K562 (cell line): ENCODE measurements at regions not wholly inside any gene's neighbourhood (a gene's known extent, or its start where the extent isn't known, plus 50 kb on each side); places are given as distances from the start of the nearest gene placed in this dataset.

ENCODE experiments used
- ATAC-seq: fragments of 200-7000 bp; cut with Tn5 transposase; 3 replicates; pipeline ENCODE4 v1.9.1; 2020; ENCODE audit warnings: moderate library complexity
- BruUV-seq: library from RNA; stranded (reverse); fragments of 400-500 nt; replicated peaks from 2 replicates; lab custom pipeline; 2021; lab: Mats Ljungman, UMichigan
- CTCF ChIA-PET: fragments of 300-600 bp; formaldehyde crosslinking; extraction: SDS; loops from one replicate; lab custom pipeline; 2021; ENCODE audit warnings: low intra/inter-chr PET ratio; lab: Yijun Ruan, JAX
- POLR2A ChIA-PET: fragments of 300-600, 350-650 bp; sonication (Branson Sonifier 250); formaldehyde crosslinking; extraction: SDS; loops from one replicate; lab custom pipeline; 2021; ENCODE audit warnings: antibody characterized with exemption, inconsistent platforms; lab: Yijun Ruan, JAX
- DNase-seq, 4 experiments: peaks; one replicate each; pipeline versions ENCODE4 v3.0.0 to v3.0.0-alpha.2; 2011 to 2018; ENCODE audit warnings: low spot score in 3 of 4, mixed read lengths in 3 of 4; ENCODE audit errors: extremely low read depth in 1 of 4
- FAIRE-seq: peaks from 2 replicates; lab custom pipeline; 2011; peaks lifted over from hg19 to GRCh38; lab: Jason Lieb, UNC
- H2AFZ ChIP-seq: 2 replicates; pipeline ENCODE4 v1.6.0; 2011; ENCODE audit warnings: low read depth, low read length, control low read depth, inconsistent platforms
- H3K27ac ChIP-seq: fragments of 200-600 bp; 3 replicates; pipeline ENCODE4 v1.8.0; 2011; ENCODE audit warnings: low read depth, mild to moderate bottlenecking, control low read depth, inconsistent platforms, low read length, moderate library complexity, mixed read lengths; ENCODE audit errors: extremely low read depth
- H3K27me3 ChIP-seq, 2 experiments: fragments of 300-600 bp in 1 of 2; 2 replicates in 1 of 2; 3 replicates in 1 of 2; pipeline versions ENCODE4 v1.6.0 to v1.8.0; 2011; ENCODE audit warnings: inconsistent platforms in 2 of 2, low read length in 2 of 2, mild to moderate bottlenecking in 1 of 2, mixed read lengths in 1 of 2, moderate library complexity in 1 of 2; ENCODE audit not compliant: control insufficient read depth in 2 of 2, insufficient read depth in 2 of 2
- H3K36me3 ChIP-seq: fragments of 300-600 bp; 3 replicates; pipeline ENCODE4 v1.8.0; 2011; ENCODE audit warnings: mild to moderate bottlenecking, low read length, inconsistent platforms; ENCODE audit not compliant: control insufficient read depth, insufficient read depth
- H3K4me1 ChIP-seq, 2 experiments: fragments of 200-600 bp in 1 of 2; replicated peaks in 1 of 2; 2 replicates in 1 of 2; 3 replicates in 1 of 2; pipeline versions ENCODE4 v1.5.1 to v1.8.0; 2011; ENCODE audit warnings: inconsistent platforms in 2 of 2, low read length in 2 of 2, mild to moderate bottlenecking in 1 of 2, mixed read lengths in 1 of 2, moderate library complexity in 1 of 2; ENCODE audit not compliant: control insufficient read depth in 2 of 2, insufficient read depth in 2 of 2
- H3K4me2 ChIP-seq: 2 replicates; pipeline ENCODE4 v1.6.1; 2011; ENCODE audit warnings: low read length, control low read depth, inconsistent platforms, mixed read lengths; ENCODE audit not compliant: insufficient read depth
- H3K4me3 ChIP-seq: fragments of 200-600 bp; sonication (generic), shearing (Covaris generic); 2 replicates; pipeline ENCODE4 v1.5.1; 2016; ENCODE audit warnings: control low read depth, inconsistent platforms
- H3K79me2 ChIP-seq: fragments of 200-600 bp; 3 replicates; pipeline ENCODE4 v1.8.0; 2011; ENCODE audit warnings: low read length, inconsistent platforms; ENCODE audit not compliant: control insufficient read depth, insufficient read depth
- H3K9ac ChIP-seq, 2 experiments: 2 replicates each; pipeline versions ENCODE4 v1.6.0 to v1.6.1; 2011; ENCODE audit warnings: low read depth in 2 of 2, low read length in 2 of 2, control low read depth in 1 of 2, inconsistent platforms in 1 of 2, mild to moderate bottlenecking in 1 of 2, mixed read lengths in 1 of 2; ENCODE audit not compliant: insufficient read depth in 1 of 2
- H3K9me1 ChIP-seq: one replicate; pipeline ENCODE4 v1.6.0; 2011; ENCODE audit warnings: inconsistent platforms, mild to moderate bottlenecking, low read length, moderate library complexity; ENCODE audit not compliant: control insufficient read depth, insufficient read depth
- H3K9me3 ChIP-seq: replicated peaks from 2 replicates; pipeline ENCODE4 v1.5.1; 2011; ENCODE audit warnings: low read depth, low read length, inconsistent platforms; ENCODE audit not compliant: control insufficient read depth, insufficient read depth
- H4K20me1 ChIP-seq: replicated peaks from 2 replicates; pipeline ENCODE4 v1.6.1; 2011; ENCODE audit warnings: low read length, inconsistent platforms, mixed read lengths; ENCODE audit not compliant: control insufficient read depth, insufficient read depth
- FOSL1 ChIP-seq: fragments of 200-800 bp; sonication (Bioruptor generic); conservative IDR thresholded peaks from 2 replicates; pipeline ENCODE4 v1.6.1; 2016; ENCODE audit warnings: missing genetic modification characterization, missing compliant biosample characterization
- KLF16 ChIP-seq: IDR thresholded peaks from 2 replicates; pipeline ENCODE4 v1.6.1; 2016; ENCODE audit warnings: antibody characterized with exemption
- NUFIP1 ChIP-seq: fragments of 450-650 bp; IDR thresholded peaks from 2 replicates; pipeline ENCODE4 v1.6.1; 2018; ENCODE audit not compliant: partially characterized antibody
- PHF20 ChIP-seq: fragments of 450-650 bp; IDR thresholded peaks from 2 replicates; pipeline ENCODE4 v1.6.1; 2018; ENCODE audit not compliant: partially characterized antibody
- PRMT5 ChIP-seq: sonication (generic); formaldehyde crosslinking; IDR thresholded peaks from 2 replicates; pipeline ENCODE4 v1.5.0; 2020; ENCODE audit warnings: missing genetic modification reagents
- SIN3B ChIP-seq: fragments of 450-650 bp; IDR thresholded peaks from 2 replicates; pipeline ENCODE4 v1.6.1; 2017; ENCODE audit warnings: low read depth, mild to moderate bottlenecking, moderate library complexity
- STAT5A ChIP-seq: IDR thresholded peaks from 2 replicates; pipeline ENCODE4 v1.6.1; 2012; ENCODE audit warnings: low read length, inconsistent platforms, borderline replicate concordance
- ZC3H8 ChIP-seq: fragments of 450-650 bp; IDR thresholded peaks from 2 replicates; pipeline ENCODE4 v1.6.1; 2017
- ZFX ChIP-seq: sonication (generic); formaldehyde crosslinking; IDR thresholded peaks from 2 replicates; pipeline ENCODE4 v1.8.0; 2022; ENCODE audit warnings: mild to moderate bottlenecking, missing genetic modification reagents, moderate library complexity
- ZNF146 ChIP-seq: IDR thresholded peaks from one replicate; pipeline ENCODE4 v1.6.1; 2018; ENCODE audit warnings: missing compliant biosample characterization; ENCODE audit not compliant: unreplicated experiment
- ZNF224 ChIP-seq: sonication (generic); formaldehyde crosslinking; IDR thresholded peaks from 2 replicates; pipeline ENCODE4 v1.8.0; 2022; ENCODE audit warnings: mild to moderate bottlenecking, missing genetic modification reagents
- WGBS: fragments of 100-300 bp; shearing (Covaris generic); methylation state at CpG from one replicate; pipeline ENCODE4 v1.1.6; 2016; ENCODE audit warnings: low coverage, mixed read lengths; ENCODE audit not compliant: insufficient coverage; ENCODE audit errors: missing lambda C conversion rate; 5-methylcytosine and 5-hydroxymethylcytosine counted together
- in situ Hi-C: fragments of 300-500 bp; cut with MboI; formaldehyde crosslinking; loops from 4 replicates; pipeline ENCODE4 v1.15.0; 2018; ENCODE audit warnings: inconsistent platforms, mixed read lengths
- intact Hi-C: fragments of 100-400 bp; cut with micrococcal nuclease; formaldehyde crosslinking; loops from 2 replicates; pipeline ENCODE4 v1.14.2; 2022
- TF ChIP-seq, protein P1 (sequence below), 2 experiments: IDR thresholded peaks; 2 replicates each; pipeline ENCODE4 v1.6.1; 2012; ENCODE audit warnings: improper control_type of control experiment in 2 of 2, low read depth in 2 of 2, low read length in 2 of 2, borderline replicate concordance in 1 of 2
- TF ChIP-seq, protein P2 (sequence below): sonication (generic); formaldehyde crosslinking; IDR thresholded peaks from 2 replicates; pipeline ENCODE4 v1.8.1; 2023; ENCODE audit warnings: mild to moderate bottlenecking, missing genetic modification reagents

DNA sequence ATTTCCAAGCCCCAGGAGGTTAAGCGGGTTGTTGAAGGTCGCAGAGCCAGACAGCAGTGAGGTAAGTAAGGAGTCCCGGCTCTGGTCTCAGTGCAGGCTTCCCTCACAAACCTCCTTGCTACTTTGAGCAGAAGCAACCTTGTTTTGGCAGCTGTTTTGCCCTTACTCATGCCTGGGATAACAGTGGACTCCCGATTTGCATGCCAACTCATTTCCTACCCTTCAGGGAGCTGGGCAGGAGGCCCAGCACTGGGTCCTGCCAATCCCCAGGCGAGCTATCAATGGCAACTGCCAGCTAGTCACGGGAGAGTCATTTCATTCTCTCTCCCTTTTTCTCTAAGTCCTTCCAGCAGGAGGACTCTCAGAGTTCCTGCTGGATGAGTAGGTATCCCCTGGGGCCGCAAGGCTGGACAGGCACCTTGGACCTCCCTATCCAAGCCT is 72.0 kb upstream of the KSR1 start:
- intact Hi-C loops, result loop anchor here (5.0 to 10.0 kb wide), 2 partner anchors 137 to 191 kb away; no protein-coding TSS in a partner anchor
- H3K4me2 ChIP-seq, result no peak overlapping the region
- no peak for TF ChIP-seq ZNF224
- no peak for TF ChIP-seq ZFX
- no peak for TF ChIP-seq FOSL1 (tag)
- no peak for TF ChIP-seq SIN3B
- TF ChIP-seq, protein P1, sequence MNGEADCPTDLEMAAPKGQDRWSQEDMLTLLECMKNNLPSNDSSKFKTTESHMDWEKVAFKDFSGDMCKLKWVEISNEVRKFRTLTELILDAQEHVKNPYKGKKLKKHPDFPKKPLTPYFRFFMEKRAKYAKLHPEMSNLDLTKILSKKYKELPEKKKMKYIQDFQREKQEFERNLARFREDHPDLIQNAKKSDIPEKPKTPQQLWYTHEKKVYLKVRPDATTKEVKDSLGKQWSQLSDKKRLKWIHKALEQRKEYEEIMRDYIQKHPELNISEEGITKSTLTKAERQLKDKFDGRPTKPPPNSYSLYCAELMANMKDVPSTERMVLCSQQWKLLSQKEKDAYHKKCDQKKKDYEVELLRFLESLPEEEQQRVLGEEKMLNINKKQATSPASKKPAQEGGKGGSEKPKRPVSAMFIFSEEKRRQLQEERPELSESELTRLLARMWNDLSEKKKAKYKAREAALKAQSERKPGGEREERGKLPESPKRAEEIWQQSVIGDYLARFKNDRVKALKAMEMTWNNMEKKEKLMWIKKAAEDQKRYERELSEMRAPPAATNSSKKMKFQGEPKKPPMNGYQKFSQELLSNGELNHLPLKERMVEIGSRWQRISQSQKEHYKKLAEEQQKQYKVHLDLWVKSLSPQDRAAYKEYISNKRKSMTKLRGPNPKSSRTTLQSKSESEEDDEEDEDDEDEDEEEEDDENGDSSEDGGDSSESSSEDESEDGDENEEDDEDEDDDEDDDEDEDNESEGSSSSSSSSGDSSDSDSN (IDR thresholded peaks at IDR 0.05; ENCODE audit: borderline replicate concordance in 1 of 2, low read depth in 2 of 2, low read length in 2 of 2), result no peak
- TF ChIP-seq NUFIP1, result no peak
- TF ChIP-seq KLF16, result no peak
- TF ChIP-seq PHF20, result no peak
- TF ChIP-seq PRMT5, result no peak
- no peak for TF ChIP-seq ZC3H8
- no peak for TF ChIP-seq STAT5A
- TF ChIP-seq, protein P2, sequence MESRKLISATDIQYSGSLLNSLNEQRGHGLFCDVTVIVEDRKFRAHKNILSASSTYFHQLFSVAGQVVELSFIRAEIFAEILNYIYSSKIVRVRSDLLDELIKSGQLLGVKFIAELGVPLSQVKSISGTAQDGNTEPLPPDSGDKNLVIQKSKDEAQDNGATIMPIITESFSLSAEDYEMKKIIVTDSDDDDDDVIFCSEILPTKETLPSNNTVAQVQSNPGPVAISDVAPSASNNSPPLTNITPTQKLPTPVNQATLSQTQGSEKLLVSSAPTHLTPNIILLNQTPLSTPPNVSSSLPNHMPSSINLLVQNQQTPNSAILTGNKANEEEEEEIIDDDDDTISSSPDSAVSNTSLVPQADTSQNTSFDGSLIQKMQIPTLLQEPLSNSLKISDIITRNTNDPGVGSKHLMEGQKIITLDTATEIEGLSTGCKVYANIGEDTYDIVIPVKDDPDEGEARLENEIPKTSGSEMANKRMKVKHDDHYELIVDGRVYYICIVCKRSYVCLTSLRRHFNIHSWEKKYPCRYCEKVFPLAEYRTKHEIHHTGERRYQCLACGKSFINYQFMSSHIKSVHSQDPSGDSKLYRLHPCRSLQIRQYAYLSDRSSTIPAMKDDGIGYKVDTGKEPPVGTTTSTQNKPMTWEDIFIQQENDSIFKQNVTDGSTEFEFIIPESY (CRISPR knock-in tag), result no peak
- no peak for TF ChIP-seq ZNF146
- TF ChIP-seq, all 486 proteins: peak for 0
- no TSS peak for BruUV-seq
- peaks cover 20% of the 10 kb centered on the region in 2 experiments for H3K4me1 ChIP-seq
- in situ Hi-C loops, result no loop called here
- no peaks in the 10 kb centered on the region for H3K27me3 ChIP-seq
- ChIA-PET CTCF (no interaction called here), POLR2A (interaction anchor here (0.5 to 0.7 kb wide), 2 partner anchors 144 to 239 kb away, joined by 3 to 5 read pairs; no protein-coding TSS in a partner anchor)
- 40% methylated on average over 7 of the region's 7 CpGs for WGBS
- H3K79me2 ChIP-seq, result no peaks in the 10 kb centered on the region
- FAIRE-seq, result no peak
- DNase-seq, result no peak
- no peaks in the 10 kb centered on the region for H3K9me3 ChIP-seq
- H3K9ac ChIP-seq, result no peak overlapping the region
- no peaks in the 10 kb centered on the region for H4K20me1 ChIP-seq
- no peak overlapping the region for H3K4me3 ChIP-seq
- H3K9me1 ChIP-seq, result peaks cover 4% of the 10 kb centered on the region
- H3K36me3 ChIP-seq, result no peaks in the 10 kb centered on the region
- no peak for ATAC-seq
- H3K27ac ChIP-seq, result no peak overlapping the region
- peak overlapping the region; percentile 59; the same call in 1 of the 2 replicates for H2AFZ ChIP-seq
